Heart right ventricle (tissue), 16 donors: ENCODE measurements at regions not wholly inside any gene's neighbourhood (a gene's known extent, or its start where the extent isn't known, plus 50 kb on each side); places are given as distances from the start of the nearest gene placed in this dataset.
"Not testable (repeated sequence)": the region's sequence is repeated elsewhere in the genome, so short reads cannot be mapped to it uniquely, and the experiment has no call there.

Source experiments
- ATAC-seq, 8 donors: fragments of 200-7000 bp; cut with Tn5 transposase; one replicate each; pipeline ENCODE4 v1.9.1; 2020; ENCODE audit warnings: mild to moderate bottlenecking in 8 of 8, moderate library complexity in 8 of 8, moderate number of reproducible peaks in 1 of 8
- DNase-seq, 2 donors: peaks; one replicate each; pipeline ENCODE4 v3.0.0-alpha.2; 2020
- H3K27ac ChIP-seq, 10 donors: fragments of 200-600 bp; sonication (generic) in 2 of 10; one replicate each; pipeline versions ENCODE4 v1.5.0 to v1.8.0; 2020 to 2022; ENCODE audit warnings: mild to moderate bottlenecking in 3 of 10
- H3K27me3 ChIP-seq, 7 donors: fragments of 200-600 bp; one replicate each; pipeline ENCODE4 v1.8.0; 2021 to 2022; ENCODE audit warnings: mild to moderate bottlenecking in 2 of 7
- H3K36me3 ChIP-seq, 9 donors: fragments of 200-600 bp; sonication (generic) in 1 of 9; one replicate each; pipeline versions ENCODE4 v1.5.0 to v1.8.0; 2020 to 2022; ENCODE audit warnings: mild to moderate bottlenecking in 2 of 9
- H3K4me1 ChIP-seq, 9 donors: fragments of 200-600 bp; sonication (generic) in 1 of 9; one replicate each; pipeline versions ENCODE4 v1.5.0 to v1.8.0; 2020 to 2022; ENCODE audit warnings: mild to moderate bottlenecking in 4 of 9
- H3K4me3 ChIP-seq, 10 donors: fragments of 200-600 bp; sonication (generic) in 2 of 10; one replicate each; pipeline versions ENCODE4 v1.5.0 to v1.8.0; 2020 to 2022; ENCODE audit warnings: mild to moderate bottlenecking in 7 of 10, moderate library complexity in 2 of 10
- H3K9me3 ChIP-seq, 11 donors: fragments of 200-600 bp in 10 of 11; sonication (generic) in 2 of 11; one replicate each; pipeline versions ENCODE4 v1.5.0 to v1.8.0; 2013 to 2022; ENCODE audit warnings: mild to moderate bottlenecking in 2 of 11, control low read depth in 1 of 11, moderate library complexity in 1 of 11
- CTCF ChIP-seq, 9 donors: fragments of 200-600 bp; sonication (generic) in 2 of 9; IDR thresholded peaks; one replicate each; pipeline versions ENCODE4 v1.5.0 to v1.8.0; 2021 to 2022; ENCODE audit warnings: antibody characterized with exemption in 9 of 9, mild to moderate bottlenecking in 5 of 9, moderate library complexity in 1 of 9
- WGBS, 2 donors: extraction: QIAGEN DNeasy Blood & Tissue Kit; methylation state at CpG; one replicate each; pipeline ENCODE4 v1.1.7; 2013; ENCODE audit warnings: inconsistent platforms in 1 of 2; 5-methylcytosine and 5-hydroxymethylcytosine counted together
- intact Hi-C, 10 donors: fragments of 100-400 bp; cut with DNase I; formaldehyde crosslinking; loops; one replicate each; pipeline versions ENCODE4 v1.11.1 to v1.14.2; 2022
- donor health status: Arrhythmogenic right ventricular cardiomyopathy.
- donor health status: ischemic (EF 13 %, LVEDD 7.1; RV severe dilation, severe dysfunction).
- donor health status: healthy with polysubstance abuse.
- donor health status: DM: no; HTN: yes; CAD: no.
- donor health status: DM: no; HTN: no; CAD: no.
- donor health status: ischemic (EF 25% LVEDD 6.9; RV normal size, moderate dysfunction).
- donor health status: ischemic (EF 25% LVEDD 5.7; RV mildly dilated, moderate dysfunction).
- donor health status: healthy.
- donor health status: DM: yes; HTN: yes; CAD: no.
- donor health status: Ischemic cardiomyopathy.
- donor health status: ischemic (EF 35%, LVEDD 5.7; RV mildly dilated, moderate dysfunction).
- donor health status: nonischemic (EF 11% LVEDD 7.7; RV severe dilation, severe dysfunction).
- donor health status: DM: yes; HTN: yes; CAD: no.
- donor health status: PGD.
- donor health status: ischemic (EF 29% LVEDD 5.4; RV normal size, mild dysfunction).
- donor health status: nonischemic (EF 23%, LVEDD 6.1; RV moderate dilation, normal function).

- ATAC-seq (no peak), DNase-seq (no peak)
- TF ChIP-seq CTCF (IDR thresholded peaks at IDR 0.05), result no peak
- Histone ChIP-seq H3K4me3 (no peak overlapping the region), H3K36me3 (no peaks in the 10 kb centered on the region), H3K4me1 (no peaks in the 10 kb centered on the region), H3K27ac (no peak overlapping the region), H3K27me3 (no peaks in the 10 kb centered on the region), H3K9me3 (peaks cover 0 to 4% (median 0%) of the 10 kb centered on the region in 11 donors)
- intact Hi-C loops, result loop anchor here in 1 of 10 donors (10.0 kb wide), 1 partner anchor 85 kb away; no protein-coding TSS in a partner anchor
Measured at GRCh38 chr3:145450018-145450682, 710.8 kb downstream of the PLOD2 start.

GRCh38 chr3:145457825-145458552 lies 703.0 kb downstream of the PLOD2 start:
- intact Hi-C loops, result loop anchor here in 1 of 10 donors (10.0 kb wide), 1 partner anchor 77 kb away; no protein-coding TSS in a partner anchor
- Histone ChIP-seq H3K9me3 (peaks cover 0 to 7% (median 0%) of the 10 kb centered on the region in 11 donors), H3K27me3 (no peaks in the 10 kb centered on the region), H3K36me3 (no peaks in the 10 kb centered on the region), H3K4me3 (no peak overlapping the region), H3K4me1 (no peaks in the 10 kb centered on the region), H3K27ac (no peak overlapping the region)
- no peak for ATAC-seq
- no peak for DNase-seq
- WGBS, 2 donors, result 49 to 51% methylated on average over 6 of the region's 6 CpGs
- TF ChIP-seq CTCF (IDR thresholded peaks at IDR 0.05), result no peak

GRCh38 chr3:145459681-145460080 lies 701.3 kb downstream of the PLOD2 start:
- DNase-seq, H3K4me1 ChIP-seq, H3K36me3 ChIP-seq, H3K27me3 ChIP-seq, ATAC-seq, H3K27ac ChIP-seq, H3K4me3 ChIP-seq: not testable (repeated sequence)
- intact Hi-C loops, result loop anchor here in 1 of 10 donors (10.0 kb wide), 1 partner anchor 75 kb away; no protein-coding TSS in a partner anchor
- H3K9me3 ChIP-seq, result peaks cover 0 to 11% (median 0%) of the 10 kb centered on the region in 11 donors
- 100% methylated on average over 1 of the region's 1 CpG for WGBS, 2 donors

GRCh38 chr3:145471976-145472375 lies 689.0 kb downstream of the PLOD2 start:
- intact Hi-C loops, result no loop called here
- Histone ChIP-seq H3K4me3 (no peak overlapping the region), H3K9me3 (peaks cover 0 to 10% (median 0%) of the 10 kb centered on the region in 11 donors), H3K27me3 (no peaks in the 10 kb centered on the region), H3K36me3 (no peaks in the 10 kb centered on the region), H3K27ac (no peak overlapping the region), H3K4me1 (no peaks in the 10 kb centered on the region)
- DNase-seq (no peak), ATAC-seq (no peak)
- 85 to 91% methylated on average over 3 of the region's 3 CpGs for WGBS, 2 donors
- no peak for TF ChIP-seq CTCF (IDR thresholded peaks at IDR 0.05)

GRCh38 chr3:145482735-145483134 lies 678.2 kb downstream of the PLOD2 start:
- H3K27me3 ChIP-seq, ATAC-seq, intact Hi-C loops, H3K27ac ChIP-seq, DNase-seq, H3K4me1 ChIP-seq, H3K4me3 ChIP-seq, H3K36me3 ChIP-seq: not testable (repeated sequence)
- 92 to 97% methylated on average over 13 to 17 of the region's 25 CpGs for WGBS, 2 donors
- peaks cover 0 to 16% (median 0%) of the 10 kb centered on the region in 11 donors for H3K9me3 ChIP-seq
